ENCODE measurements at regions not wholly inside any gene's neighbourhood (a gene's known extent, or its start where the extent isn't known, plus 50 kb on each side); places are given as distances from the start of the nearest gene placed in this dataset.

DNA sequence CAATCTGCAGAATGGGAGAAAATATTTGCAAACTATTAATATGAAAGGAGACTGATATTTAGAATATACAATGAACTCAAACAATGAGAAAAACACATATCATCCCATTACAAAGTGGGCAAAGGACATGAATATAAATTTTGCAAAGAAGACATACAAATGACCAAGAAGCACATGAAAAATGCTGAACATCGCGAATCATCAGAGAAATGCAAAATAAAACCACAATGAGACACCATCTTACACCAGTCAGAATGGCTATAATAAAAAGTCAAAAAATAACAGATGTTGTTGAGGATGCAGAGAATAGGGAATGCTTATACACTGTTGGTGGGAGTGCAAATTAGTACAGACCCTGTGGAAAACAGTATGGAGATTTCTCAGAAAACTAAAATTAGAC, 83.6 kb downstream of the RAP2B start:
- no peaks in the 10 kb centered on the region for H4K20me1 ChIP-seq (ENCODE audit: control insufficient read depth, extremely low read depth, insufficient read depth, low read length)
- DNase-seq (ENCODE audit: low read depth, low spot score) = no peak
- no peak overlapping the region for H3K4me3 ChIP-seq (ENCODE audit: control insufficient read depth in 2 of 3, extremely low read depth in 1 of 3, insufficient read depth in 2 of 3, low read depth in 1 of 3, low read length in 3 of 3)
- no peaks in the 10 kb centered on the region for H3K36me3 ChIP-seq (ENCODE audit: control insufficient read depth in 2 of 2, extremely low read depth in 1 of 2, insufficient read depth in 2 of 2, low read length in 2 of 2)
- no peaks in the 10 kb centered on the region for H3K9me1 ChIP-seq (ENCODE audit: control insufficient read depth, extremely low read depth, insufficient read depth, low read length)
- H3K27me3 ChIP-seq (ENCODE audit: control insufficient read depth, extremely low read depth, insufficient read depth, low read length) = no peaks in the 10 kb centered on the region
- dilution Hi-C loops (cut with MboI; ENCODE audit: extremely low pct_ligation_motif_present, low sequenced_read_pairs) = no loop called here
- H2AFZ ChIP-seq (ENCODE audit: control insufficient read depth, low read length) = no peak overlapping the region
- H3K9ac ChIP-seq (ENCODE audit: control insufficient read depth, extremely low read depth, insufficient read depth, low read length) = no peak overlapping the region
- no peaks in the 10 kb centered on the region for H3K79me2 ChIP-seq (ENCODE audit: control insufficient read depth, insufficient read depth, low read length)
- no peak overlapping the region for H3K27ac ChIP-seq (ENCODE audit: control insufficient read depth, insufficient read depth, low read length)
- no peak overlapping the region for H3K4me2 ChIP-seq (ENCODE audit: control insufficient read depth, extremely low read depth, insufficient read depth, low read depth, low read length)
- no peaks in the 10 kb centered on the region for H3K9me3 ChIP-seq (ENCODE audit: control insufficient read depth, low read depth, low read length)
- no peak for FAIRE-seq
- no peaks in the 10 kb centered on the region for H3K4me1 ChIP-seq (ENCODE audit: control insufficient read depth, extremely low read depth, insufficient read depth, low read length)
- no peak for TF ChIP-seq CTCF (optimal IDR thresholded peaks at IDR 0.05 in 1 of 3, IDR thresholded peaks at IDR 0.05 in 1 of 3, conservative IDR thresholded peaks at IDR 0.05 in 1 of 3; ENCODE audit: extremely low read depth in 1 of 3, insufficient read depth in 2 of 3, low read length in 3 of 3)
- no peak for TF ChIP-seq EZH2 (IDR thresholded peaks at IDR 0.05; ENCODE audit: low read length)

GRCh38 chr3:153246331-153246730, 84.3 kb downstream of the RAP2B start:
- H3K4me3 ChIP-seq (ENCODE audit: control insufficient read depth in 2 of 3, extremely low read depth in 1 of 3, insufficient read depth in 2 of 3, low read depth in 1 of 3, low read length in 3 of 3) = no peak overlapping the region
- no peaks in the 10 kb centered on the region for H4K20me1 ChIP-seq (ENCODE audit: control insufficient read depth, extremely low read depth, insufficient read depth, low read length)
- no peaks in the 10 kb centered on the region for H3K9me3 ChIP-seq (ENCODE audit: control insufficient read depth, low read depth, low read length)
- H3K36me3 ChIP-seq (ENCODE audit: control insufficient read depth in 2 of 2, extremely low read depth in 1 of 2, insufficient read depth in 2 of 2, low read length in 2 of 2) = no peaks in the 10 kb centered on the region
- H3K9me1 ChIP-seq (ENCODE audit: control insufficient read depth, extremely low read depth, insufficient read depth, low read length) = no peaks in the 10 kb centered on the region
- H3K27me3 ChIP-seq (ENCODE audit: control insufficient read depth, extremely low read depth, insufficient read depth, low read length) = no peaks in the 10 kb centered on the region
- DNase-seq (ENCODE audit: low read depth, low spot score) = no peak
- TF ChIP-seq CTCF (optimal IDR thresholded peaks at IDR 0.05 in 1 of 3, IDR thresholded peaks at IDR 0.05 in 1 of 3, conservative IDR thresholded peaks at IDR 0.05 in 1 of 3; ENCODE audit: extremely low read depth in 1 of 3, insufficient read depth in 2 of 3, low read length in 3 of 3) = no peak
- no peak for TF ChIP-seq EZH2 (IDR thresholded peaks at IDR 0.05; ENCODE audit: low read length)
- H3K9ac ChIP-seq (ENCODE audit: control insufficient read depth, extremely low read depth, insufficient read depth, low read length) = no peak overlapping the region
- H3K4me2 ChIP-seq (ENCODE audit: control insufficient read depth, extremely low read depth, insufficient read depth, low read depth, low read length) = no peak overlapping the region
- no peaks in the 10 kb centered on the region for H3K4me1 ChIP-seq (ENCODE audit: control insufficient read depth, extremely low read depth, insufficient read depth, low read length)
- H3K27ac ChIP-seq (ENCODE audit: control insufficient read depth, insufficient read depth, low read length) = no peak overlapping the region
- no peak for FAIRE-seq
- no peak overlapping the region for H2AFZ ChIP-seq (ENCODE audit: control insufficient read depth, low read length)
- dilution Hi-C loops (cut with MboI; ENCODE audit: extremely low pct_ligation_motif_present, low sequenced_read_pairs) = no loop called here
- H3K79me2 ChIP-seq (ENCODE audit: control insufficient read depth, insufficient read depth, low read length) = no peaks in the 10 kb centered on the region
